SU-DHL-6 (cell line): ENCODE measurements at regions not wholly inside any gene's neighbourhood (a gene's known extent, or its start where the extent isn't known, plus 50 kb on each side); places are given as distances from the start of the nearest gene placed in this dataset.

ENCODE experiments used
- H2AFZ ChIP-seq: fragments of 200-600 bp; sonication (generic); 2 replicates; pipeline ENCODE4 v1.6.1; 2014; ENCODE audit warnings: low read depth, mild to moderate bottlenecking, moderate library complexity, mixed read lengths, antibody characterized with exemption, low read length; ENCODE audit not compliant: severe bottlenecking
- H3F3A ChIP-seq: fragments of 200-600 bp; shearing (Covaris generic); 2 replicates; pipeline ENCODE4 v1.6.0; 2016; ENCODE audit warnings: antibody characterized with exemption, mild to moderate bottlenecking; ENCODE audit not compliant: insufficient read depth
- H3K27ac ChIP-seq: fragments of 200-600 bp; sonication (generic); 2 replicates; pipeline ENCODE4 v1.5.1; 2016; ENCODE audit warnings: low read depth, mild to moderate bottlenecking, low read length, moderate library complexity, mixed read lengths
- H3K27me3 ChIP-seq: fragments of 200-600 bp; sonication (generic), shearing (Covaris generic); 2 replicates; pipeline ENCODE4 v1.6.0; 2014; ENCODE audit warnings: mild to moderate bottlenecking, low read length
- H3K36me3 ChIP-seq: fragments of 200-600 bp; sonication (generic); 2 replicates; pipeline ENCODE4 v1.6.1; 2014; ENCODE audit warnings: mild to moderate bottlenecking, low read length, mixed read lengths
- H3K4me2 ChIP-seq: fragments of 300-600, 200-600 bp; shearing (Covaris generic), sonication (generic); 2 replicates; pipeline ENCODE4 v1.6.0; 2014; ENCODE audit warnings: low read length, low read depth, mild to moderate bottlenecking; ENCODE audit not compliant: poor library complexity, severe bottlenecking
- H3K4me3 ChIP-seq: fragments of 200-600 bp; sonication (generic); 2 replicates; pipeline ENCODE4 v1.5.1; 2014; ENCODE audit warnings: antibody characterized with exemption, low read length, mild to moderate bottlenecking, mixed read lengths; ENCODE audit not compliant: insufficient read depth, poor library complexity, severe bottlenecking
- H3K79me2 ChIP-seq: fragments of 200-600 bp; sonication (generic); 2 replicates; pipeline ENCODE4 v1.6.1; 2014; ENCODE audit warnings: mild to moderate bottlenecking, low read length, moderate library complexity; ENCODE audit not compliant: insufficient read depth
- H3K9ac ChIP-seq: fragments of 200-600 bp; sonication (generic); 2 replicates; pipeline ENCODE4 v1.7.0; 2014; ENCODE audit warnings: mild to moderate bottlenecking, low read length
- H3K9me2 ChIP-seq: fragments of 200-600 bp; sonication (generic); replicated peaks from 2 replicates; pipeline ENCODE4 v1.6.1; 2014; ENCODE audit warnings: low read length; ENCODE audit not compliant: insufficient read depth
- H3K9me3 ChIP-seq: fragments of 200-600 bp; sonication (generic); 2 replicates; pipeline ENCODE4 v1.6.1; 2014; ENCODE audit warnings: low read length, mixed read lengths; ENCODE audit not compliant: insufficient read depth
- H4K20me1 ChIP-seq: fragments of 200-600 bp; sonication (generic); 2 replicates; pipeline ENCODE4 v1.6.1; 2014; ENCODE audit warnings: low read depth, mild to moderate bottlenecking, antibody characterized with exemption, low read length, moderate library complexity, mixed read lengths
- CTCF ChIP-seq: fragments of 200-600 bp; sonication (generic); IDR thresholded peaks from one replicate; pipeline ENCODE4 v1.5.1; 2017; ENCODE audit warnings: antibody characterized with exemption, mild to moderate bottlenecking, low read length, moderate library complexity; ENCODE audit not compliant: insufficient read depth, poor library complexity, severe bottlenecking
- EZH2phosphoT487 ChIP-seq: fragments of 200-600 bp; sonication (generic), shearing (Covaris generic); conservative IDR thresholded peaks from 2 replicates; pipeline ENCODE4 v1.6.1; 2018; ENCODE audit warnings: mild to moderate bottlenecking, antibody characterized with exemption, low read length, moderate library complexity, mixed read lengths

- Histone ChIP-seq H3F3A (no peaks in the 10 kb centered on the region), H3K4me3 (no peak overlapping the region), H2AFZ (no peak overlapping the region), H3K27ac (no peak overlapping the region), H3K79me2 (no peaks in the 10 kb centered on the region), H3K9ac (no peak overlapping the region), H3K36me3 (no peaks in the 10 kb centered on the region), H3K9me2 (no peaks in the 10 kb centered on the region), H4K20me1 (no peaks in the 10 kb centered on the region), H3K4me2 (no peak overlapping the region), H3K27me3 (no peaks in the 10 kb centered on the region), H3K9me3 (no peaks in the 10 kb centered on the region)
- TF ChIP-seq CTCF: no peak
- no peak for TF ChIP-seq EZH2phosphoT487
Observed at GRCh38 chr5:33261305-33261704, 179.5 kb upstream of the TARS1 start.

DNA sequence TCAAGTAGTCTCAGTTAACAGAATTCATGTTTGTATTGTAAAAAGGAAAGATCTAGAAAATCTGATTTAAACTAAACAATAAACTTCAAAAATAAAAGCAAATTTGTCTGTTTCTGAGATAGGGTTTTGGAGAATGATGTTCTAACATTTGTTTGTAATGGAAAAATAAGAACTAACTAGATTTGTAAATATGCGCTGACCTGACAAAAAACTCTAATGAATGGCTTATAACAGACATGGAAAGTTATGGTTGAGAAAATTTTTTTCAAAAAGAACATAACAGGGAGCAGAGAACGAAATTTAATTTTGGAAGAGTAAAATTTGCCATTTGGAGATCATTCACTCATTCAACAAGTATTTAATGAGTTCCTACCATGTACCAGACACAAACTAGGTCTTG is 179.0 kb upstream of the TARS1 start:
- Histone ChIP-seq H2AFZ (no peak overlapping the region), H3K27ac (no peak overlapping the region), H3K9me3 (no peaks in the 10 kb centered on the region), H4K20me1 (no peaks in the 10 kb centered on the region), H3F3A (no peaks in the 10 kb centered on the region), H3K9me2 (no peaks in the 10 kb centered on the region; the same call in 1 of the 2 replicates), H3K36me3 (no peaks in the 10 kb centered on the region), H3K4me3 (no peak overlapping the region), H3K79me2 (no peaks in the 10 kb centered on the region), H3K27me3 (no peaks in the 10 kb centered on the region), H3K9ac (no peak overlapping the region), H3K4me2 (no peak overlapping the region)
- TF ChIP-seq EZH2phosphoT487 (no peak), CTCF (no peak)

GRCh38 chr5:33267801-33268200 is 173.0 kb upstream of the TARS1 start:
- H3K4me2 ChIP-seq: no peak overlapping the region
- H3K9me3 ChIP-seq: no peaks in the 10 kb centered on the region
- H3K27me3 ChIP-seq: no peaks in the 10 kb centered on the region
- H3K36me3 ChIP-seq: no peaks in the 10 kb centered on the region
- no peaks in the 10 kb centered on the region for H3F3A ChIP-seq
- no peak overlapping the region for H3K9ac ChIP-seq
- no peak overlapping the region for H3K27ac ChIP-seq
- no peaks in the 10 kb centered on the region; the same call in 1 of the 2 replicates for H3K9me2 ChIP-seq
- H3K4me3 ChIP-seq: no peak overlapping the region
- TF ChIP-seq CTCF (no peak), EZH2phosphoT487 (no peak)
- no peaks in the 10 kb centered on the region for H3K79me2 ChIP-seq
- H2AFZ ChIP-seq: no peak overlapping the region
- no peaks in the 10 kb centered on the region for H4K20me1 ChIP-seq
